Heart left ventricle (tissue), 13 donors: ENCODE measurements at regions not wholly inside any gene's neighbourhood (a gene's known extent, or its start where the extent isn't known, plus 50 kb on each side); places are given as distances from the start of the nearest gene placed in this dataset.

Experiments used
- POLR2A ChIP-seq, 2 donors: fragments of 450-650 bp; IDR thresholded peaks; one replicate each; pipeline ENCODE4 v1.6.1; 2017; ENCODE audit warnings: antibody characterized with exemption in 2 of 2, mild to moderate bottlenecking in 2 of 2, moderate library complexity in 2 of 2
- TF ChIP-seq, protein P1 (sequence below), 12 donors: fragments of 200-600 bp; sonication (generic) in 4 of 12; IDR thresholded peaks; one replicate each; pipeline versions ENCODE4 v1.5.0 to v1.8.0; 2018 to 2022; ENCODE audit warnings: antibody characterized with exemption in 12 of 12, mild to moderate bottlenecking in 5 of 12
- donor health status: ischemic (EF 13 %, LVEDD 7.1; RV severe dilation, severe dysfunction).
- donor health status: DM: no; HTN: yes; CAD: no.
- donor health status: DM: no; HTN: no; CAD: no.
- donor health status: ischemic (EF 25% LVEDD 6.9; RV normal size, moderate dysfunction).
- donor health status: ischemic (EF 25% LVEDD 5.7; RV mildly dilated, moderate dysfunction).
- donor health status: ischemic (EF 35%, LVEDD 5.7; RV mildly dilated, moderate dysfunction).
- donor health status: nonischemic (EF 11% LVEDD 7.7; RV severe dilation, severe dysfunction).
- donor health status: DM: yes; HTN: yes; CAD: no.
- donor health status: PGD.
- donor health status: ischemic (EF 29% LVEDD 5.4; RV normal size, mild dysfunction).
- donor health status: nonischemic (EF 23%, LVEDD 6.1; RV moderate dilation, normal function).

GRCh38 chr11:37948258-37948657, 1350.2 kb upstream of the RAG2 start:
- TF ChIP-seq, protein P1, sequence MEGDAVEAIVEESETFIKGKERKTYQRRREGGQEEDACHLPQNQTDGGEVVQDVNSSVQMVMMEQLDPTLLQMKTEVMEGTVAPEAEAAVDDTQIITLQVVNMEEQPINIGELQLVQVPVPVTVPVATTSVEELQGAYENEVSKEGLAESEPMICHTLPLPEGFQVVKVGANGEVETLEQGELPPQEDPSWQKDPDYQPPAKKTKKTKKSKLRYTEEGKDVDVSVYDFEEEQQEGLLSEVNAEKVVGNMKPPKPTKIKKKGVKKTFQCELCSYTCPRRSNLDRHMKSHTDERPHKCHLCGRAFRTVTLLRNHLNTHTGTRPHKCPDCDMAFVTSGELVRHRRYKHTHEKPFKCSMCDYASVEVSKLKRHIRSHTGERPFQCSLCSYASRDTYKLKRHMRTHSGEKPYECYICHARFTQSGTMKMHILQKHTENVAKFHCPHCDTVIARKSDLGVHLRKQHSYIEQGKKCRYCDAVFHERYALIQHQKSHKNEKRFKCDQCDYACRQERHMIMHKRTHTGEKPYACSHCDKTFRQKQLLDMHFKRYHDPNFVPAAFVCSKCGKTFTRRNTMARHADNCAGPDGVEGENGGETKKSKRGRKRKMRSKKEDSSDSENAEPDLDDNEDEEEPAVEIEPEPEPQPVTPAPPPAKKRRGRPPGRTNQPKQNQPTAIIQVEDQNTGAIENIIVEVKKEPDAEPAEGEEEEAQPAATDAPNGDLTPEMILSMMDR (IDR thresholded peaks at IDR 0.05) = no peak
- TF ChIP-seq POLR2A (IDR thresholded peaks at IDR 0.05) = no peak
